ENCODE measurements at regions not wholly inside any gene's neighbourhood (a gene's known extent, or its start where the extent isn't known, plus 50 kb on each side); places are given as distances from the start of the nearest gene placed in this dataset.

DNA sequence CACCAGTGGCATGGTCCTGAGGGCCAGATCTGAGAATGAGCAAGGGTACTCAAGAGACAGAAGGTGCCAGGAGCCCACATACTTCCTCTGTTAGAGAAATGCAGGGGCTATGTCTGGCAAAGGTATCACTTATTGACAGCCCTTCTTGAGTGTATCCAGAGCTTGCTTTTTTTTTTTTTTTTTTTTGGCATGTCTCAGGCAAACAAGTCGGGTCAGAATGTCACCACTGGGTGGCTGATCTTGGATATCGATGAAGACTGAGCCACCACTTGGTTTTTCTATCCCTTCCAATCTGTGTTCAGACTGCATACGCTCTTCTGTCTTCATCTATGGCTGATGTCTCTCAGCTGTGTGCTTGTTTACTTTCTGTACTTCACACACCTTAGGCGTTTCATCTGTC, 363.4 kb upstream of the C2CD4B start:
- TF ChIP-seq CTCF (IDR thresholded peaks at IDR 0.05) (no peak), EZH2 (IDR thresholded peaks at IDR 0.05; ENCODE audit: borderline replicate concordance, insufficient read depth, low read depth, low read length, poor library complexity, severe bottlenecking) (no peak)

Data from B cell (primary cell).